Keratinocyte (primary cell): ENCODE measurements at regions not wholly inside any gene's neighbourhood (a gene's known extent, or its start where the extent isn't known, plus 50 kb on each side); places are given as distances from the start of the nearest gene placed in this dataset.
"Not testable (repeated sequence)": the region's sequence is repeated elsewhere in the genome, so short reads cannot be mapped to it uniquely, and the experiment has no call there.

Experiments used
- DNase-seq: peaks from one replicate; pipeline ENCODE4 v3.0.0-alpha.2; 2011; ENCODE audit warnings: low read depth, missing footprints, low spot score
- FAIRE-seq: peaks from 2 replicates; lab custom pipeline; 2011; peaks lifted over from hg19 to GRCh38; lab: Jason Lieb, UNC
- H2AFZ ChIP-seq: 2 replicates; pipeline ENCODE4 v1.6.0; 2012; ENCODE audit warnings: low read length, control low read depth, inconsistent platforms; ENCODE audit not compliant: control insufficient read depth
- H3K27ac ChIP-seq: 2 replicates; pipeline ENCODE4 v1.5.1; 2011; ENCODE audit warnings: low read length; ENCODE audit not compliant: control insufficient read depth, insufficient read depth
- H3K27me3 ChIP-seq: 3 replicates; pipeline ENCODE4 v1.6.0; 2011; ENCODE audit warnings: low read length; ENCODE audit not compliant: control insufficient read depth, insufficient read depth; ENCODE audit errors: extremely low read depth
- H3K36me3 ChIP-seq, 2 experiments: 2 replicates in 1 of 2; 3 replicates in 1 of 2; pipeline ENCODE4 v1.5.1; 2011; ENCODE audit warnings: low read length in 2 of 2, mild to moderate bottlenecking in 1 of 2; ENCODE audit not compliant: control insufficient read depth in 2 of 2, insufficient read depth in 2 of 2; ENCODE audit errors: extremely low read depth in 1 of 2
- H3K4me1 ChIP-seq: 3 replicates; pipeline ENCODE4 v1.5.1; 2011; ENCODE audit warnings: low read length; ENCODE audit not compliant: control insufficient read depth, insufficient read depth; ENCODE audit errors: extremely low read depth
- H3K4me2 ChIP-seq: 3 replicates; pipeline ENCODE4 v1.6.0; 2011; ENCODE audit warnings: low read depth, low read length; ENCODE audit not compliant: control insufficient read depth, insufficient read depth; ENCODE audit errors: extremely low read depth
- H3K4me3 ChIP-seq, 3 experiments: fragments of 200-600 bp in 1 of 3; sonication (generic) in 1 of 3; 2 replicates in 2 of 3; 3 replicates in 1 of 3; pipeline ENCODE4 v1.5.1; 2011 to 2016; ENCODE audit warnings: low read length in 3 of 3, mild to moderate bottlenecking in 3 of 3, control low read depth in 2 of 3, inconsistent platforms in 1 of 3, low read depth in 1 of 3, mixed read lengths in 1 of 3, mixed run types in 1 of 3, moderate library complexity in 1 of 3; ENCODE audit not compliant: control insufficient read depth in 2 of 3, insufficient read depth in 2 of 3; ENCODE audit errors: extremely low read depth in 1 of 3
- H3K79me2 ChIP-seq: 2 replicates; pipeline ENCODE4 v1.6.0; 2012; ENCODE audit warnings: low read length; ENCODE audit not compliant: control insufficient read depth, insufficient read depth
- H3K9ac ChIP-seq: 3 replicates; pipeline ENCODE4 v1.6.0; 2011; ENCODE audit warnings: low read length; ENCODE audit not compliant: control insufficient read depth, insufficient read depth; ENCODE audit errors: extremely low read depth
- H3K9me1 ChIP-seq: 3 replicates; pipeline ENCODE4 v1.6.0; 2011; ENCODE audit warnings: low read length; ENCODE audit not compliant: control insufficient read depth, insufficient read depth; ENCODE audit errors: extremely low read depth
- H3K9me3 ChIP-seq: 2 replicates; pipeline ENCODE4 v1.5.1; 2012; ENCODE audit warnings: low read depth, low read length; ENCODE audit not compliant: control insufficient read depth
- H4K20me1 ChIP-seq: 3 replicates; pipeline ENCODE4 v1.6.0; 2011; ENCODE audit warnings: low read length; ENCODE audit not compliant: control insufficient read depth, insufficient read depth; ENCODE audit errors: extremely low read depth
- dilution Hi-C: fragments of 300-500 bp; cut with MboI; formaldehyde crosslinking; loops from one replicate; pipeline ENCODE4 v1.7.0; 2020; ENCODE audit warnings: low sequenced_read_pairs; ENCODE audit not compliant: extremely low pct_ligation_motif_present

DNA sequence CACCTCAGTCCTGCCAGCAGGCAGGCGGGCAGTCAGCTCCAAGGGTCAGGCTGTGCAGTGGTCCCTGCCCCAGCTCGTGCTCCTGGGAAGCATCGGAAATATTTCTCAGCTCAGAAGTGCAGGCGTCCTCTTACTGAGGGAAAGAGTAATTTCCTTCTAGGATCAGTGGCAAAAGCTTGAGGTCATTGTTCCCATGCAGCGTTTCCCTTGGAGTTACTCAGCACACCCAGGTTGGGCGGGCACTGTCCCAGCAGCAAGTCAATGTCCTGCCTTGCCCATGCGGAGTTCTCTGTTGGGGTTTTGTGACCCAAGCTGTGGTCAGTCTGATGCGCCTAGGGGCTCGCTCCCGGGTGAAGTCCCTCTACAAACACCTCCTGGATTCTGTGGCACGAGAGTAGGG lies 69.4 kb upstream of the CRYM start:
- H4K20me1 ChIP-seq, H3K79me2 ChIP-seq, DNase-seq, H3K9ac ChIP-seq, H3K36me3 ChIP-seq, dilution Hi-C loops, H2AFZ ChIP-seq, H3K4me1 ChIP-seq, H3K4me3 ChIP-seq, H3K4me2 ChIP-seq, FAIRE-seq, H3K27me3 ChIP-seq, H3K9me3 ChIP-seq, H3K27ac ChIP-seq, H3K9me1 ChIP-seq: not testable (repeated sequence)

DNA sequence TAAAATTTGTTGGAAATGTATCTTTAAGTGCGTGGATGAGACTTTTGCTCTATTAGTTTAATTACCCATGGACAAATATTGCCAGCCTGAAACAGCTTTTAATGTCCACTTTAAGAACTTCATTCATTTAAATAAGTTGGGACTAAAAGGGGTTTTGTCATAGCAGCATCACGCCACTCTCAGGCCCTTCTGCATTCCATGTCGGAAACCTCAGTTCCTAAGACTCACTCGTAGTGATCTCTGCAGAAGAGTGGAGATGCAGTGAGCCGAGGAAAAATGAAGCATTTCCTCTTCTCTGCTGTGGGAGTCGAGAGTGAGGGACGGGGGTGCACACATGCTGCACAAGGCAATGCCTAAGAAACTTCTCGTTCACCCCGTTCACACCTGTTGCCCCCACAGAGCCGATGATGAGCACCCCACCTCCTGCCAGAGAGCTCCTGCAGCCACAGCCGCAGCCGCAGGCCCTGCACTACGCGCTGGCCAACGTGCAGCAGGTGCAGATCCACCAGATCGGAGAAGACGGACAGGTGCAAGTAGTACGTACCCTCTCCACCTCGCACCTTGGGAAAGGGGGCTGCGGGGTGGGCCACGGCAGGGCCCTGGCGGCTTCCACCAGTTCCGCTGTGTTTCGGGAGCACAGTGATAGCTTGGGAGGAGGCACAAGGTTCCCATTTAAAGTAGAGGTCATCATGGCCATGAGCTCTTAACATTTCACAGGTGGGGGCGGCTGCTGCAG lies 68.8 kb upstream of the CRYM start:
- H3K79me2 ChIP-seq, H4K20me1 ChIP-seq, FAIRE-seq, DNase-seq, H3K36me3 ChIP-seq, H3K4me3 ChIP-seq, H3K4me1 ChIP-seq, H3K9me3 ChIP-seq, H3K9ac ChIP-seq, H2AFZ ChIP-seq, H3K27me3 ChIP-seq, H3K27ac ChIP-seq, dilution Hi-C loops, H3K4me2 ChIP-seq, H3K9me1 ChIP-seq: not testable (repeated sequence)

DNA sequence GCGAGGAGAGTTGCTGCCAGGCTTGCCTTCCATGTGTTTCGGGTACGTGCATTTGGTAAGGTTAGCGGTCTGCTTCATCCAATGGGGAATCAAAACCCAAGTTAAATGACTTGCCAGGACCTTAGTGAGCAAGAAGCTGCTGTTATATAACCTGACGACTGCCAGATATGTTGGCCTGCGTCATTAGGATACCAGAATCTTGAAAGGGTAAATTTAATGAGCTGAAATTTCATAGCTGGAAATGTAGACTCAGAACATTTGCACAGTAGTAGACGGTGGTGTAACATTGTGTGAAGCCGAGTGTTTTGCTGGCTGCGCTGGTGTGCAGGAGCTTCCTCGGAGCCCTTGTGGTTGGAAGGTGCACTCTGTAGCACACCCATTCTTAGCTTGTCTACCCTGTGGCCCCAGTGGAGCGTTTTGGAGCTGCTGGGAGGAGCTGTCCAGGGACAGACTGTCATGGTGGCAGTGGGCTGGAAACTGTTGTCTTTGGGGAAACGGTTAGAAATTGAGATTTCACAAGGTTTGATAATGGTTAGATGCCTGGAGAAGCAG lies 66.3 kb upstream of the CRYM start:
- FAIRE-seq, H3K36me3 ChIP-seq, H3K4me3 ChIP-seq, H2AFZ ChIP-seq, H3K4me2 ChIP-seq, H3K9me3 ChIP-seq, H4K20me1 ChIP-seq, H3K79me2 ChIP-seq, H3K27ac ChIP-seq, H3K9ac ChIP-seq, dilution Hi-C loops, H3K4me1 ChIP-seq, H3K27me3 ChIP-seq, DNase-seq, H3K9me1 ChIP-seq: not testable (repeated sequence)
